HCT116 (cell line): ENCODE measurements at regions not wholly inside any gene's neighbourhood (a gene's known extent, or its start where the extent isn't known, plus 50 kb on each side); places are given as distances from the start of the nearest gene placed in this dataset.

Source experiments
- ATAC-seq: fragments of 200-7000 bp; cut with Tn5 transposase; 2 replicates; pipeline ENCODE4 v1.9.1; 2020; ENCODE audit warnings: mild to moderate bottlenecking, moderate library complexity
- BruUV-seq: library from RNA; stranded (reverse); fragments of 400-500 nt; replicated peaks from 2 replicates; lab custom pipeline; 2021; lab: Mats Ljungman, UMichigan
- CTCF ChIA-PET: fragments of 300-600 bp; sonication (Branson Sonifier 250); formaldehyde crosslinking; loops from one replicate; lab custom pipeline; 2021; ENCODE audit warnings: antibody characterized with exemption; lab: Charles Lee
- POLR2A ChIA-PET: fragments of 300-600, 350-600 bp; sonication (Branson Sonifier 250); formaldehyde crosslinking; loops from one replicate; lab custom pipeline; 2021; ENCODE audit warnings: antibody characterized with exemption; lab: Charles Lee
- RAD21 ChIA-PET, 2 experiments: fragments of 300-600 bp; sonication (Branson Sonifier 250); formaldehyde crosslinking; loops; one replicate each; lab custom pipeline; 2023; ENCODE audit warnings: low total read pairs in 2 of 2; ENCODE audit not compliant: uncharacterized antibody in 2 of 2, unreplicated experiment in 2 of 2, low non-redundant PET in 1 of 2; lab: Charles Lee
- DNase-seq: peaks from one replicate; pipeline ENCODE4 v3.0.0-alpha.2; 2010; ENCODE audit warnings: low read depth, low spot score
- H2AFZ ChIP-seq: fragments of 200-600 bp; shearing (Covaris generic), sonication (generic); 2 replicates; pipeline ENCODE4 v1.6.1; 2017; ENCODE audit warnings: low read depth, mixed run types, mixed read lengths, antibody characterized with exemption, low read length; ENCODE audit not compliant: poor library complexity, severe bottlenecking
- H3K27ac ChIP-seq: 2 replicates; pipeline ENCODE4 v1.5.1; 2012; ENCODE audit warnings: low read depth, low read length
- H3K27me3 ChIP-seq: fragments of 200-600 bp; sonication (generic); 2 replicates; pipeline ENCODE4 v1.6.1; 2016; ENCODE audit warnings: mixed run types, low read length, mixed read lengths; ENCODE audit not compliant: insufficient read depth
- H3K36me3 ChIP-seq, 2 experiments: fragments of 200-500 bp in 1 of 2; fragments of 200-600 bp in 1 of 2; sonication (Bioruptor generic) in 1 of 2; sonication (generic) in 1 of 2; 2 replicates each; pipeline versions ENCODE4 v1.5.1 to v1.6.1; 2014 to 2016; ENCODE audit warnings: low read length in 2 of 2, inconsistent platforms in 1 of 2, mixed read lengths in 1 of 2, mixed run types in 1 of 2; ENCODE audit not compliant: insufficient read depth in 2 of 2, control insufficient read depth in 1 of 2
- H3K4me1 ChIP-seq, 2 experiments: fragments of 200-600 bp in 1 of 2; sonication (generic) in 1 of 2; 2 replicates each; pipeline versions ENCODE4 v1.5.1 to v1.6.1; 2012 to 2017; ENCODE audit warnings: low read length in 2 of 2, inconsistent platforms in 1 of 2, mild to moderate bottlenecking in 1 of 2, mixed read lengths in 1 of 2, mixed run types in 1 of 2, moderate library complexity in 1 of 2; ENCODE audit not compliant: insufficient read depth in 2 of 2, control insufficient read depth in 1 of 2
- H3K4me2 ChIP-seq: fragments of 200-600 bp; sonication (generic); 2 replicates; pipeline ENCODE4 v1.6.1; 2017; ENCODE audit warnings: mixed run types, low read length, mixed read lengths
- H3K4me3 ChIP-seq, 2 experiments: fragments of 200-600 bp in 1 of 2; sonication (generic) in 1 of 2; replicated peaks in 1 of 2; 2 replicates each; pipeline ENCODE4 v1.5.1; 2011 to 2016; ENCODE audit warnings: low read length in 2 of 2, control low read depth in 1 of 2, low read depth in 1 of 2, mild to moderate bottlenecking in 1 of 2, mixed read lengths in 1 of 2, mixed run types in 1 of 2
- H3K79me2 ChIP-seq: fragments of 200-600 bp; sonication (generic); 2 replicates; pipeline ENCODE4 v1.6.1; 2017; ENCODE audit warnings: mild to moderate bottlenecking, mixed run types, low read length, moderate library complexity, mixed read lengths; ENCODE audit not compliant: insufficient read depth
- H3K9ac ChIP-seq: fragments of 200-600 bp; sonication (generic); 2 replicates; pipeline ENCODE4 v1.6.1; 2016; ENCODE audit warnings: low read length, mixed read lengths
- H3K9me2 ChIP-seq: fragments of 200-600 bp; sonication (generic), shearing (Covaris generic); 2 replicates; pipeline ENCODE4 v1.6.1; 2017; ENCODE audit warnings: mixed run types, mild to moderate bottlenecking, moderate library complexity; ENCODE audit not compliant: insufficient read depth
- H3K9me3 ChIP-seq, 2 experiments: fragments of 200-500 bp in 1 of 2; fragments of 200-600 bp in 1 of 2; sonication (Bioruptor generic) in 1 of 2; sonication (generic) in 1 of 2; 2 replicates each; pipeline ENCODE4 v1.6.1; 2014 to 2017; ENCODE audit warnings: low read length in 2 of 2, mixed read lengths in 2 of 2, inconsistent platforms in 1 of 2, low read depth in 1 of 2, mild to moderate bottlenecking in 1 of 2, mixed run types in 1 of 2, moderate library complexity in 1 of 2; ENCODE audit not compliant: control insufficient read depth in 1 of 2, insufficient read depth in 1 of 2
- H4K20me1 ChIP-seq: fragments of 200-600 bp; sonication (generic), shearing (Covaris generic); 2 replicates; pipeline ENCODE4 v1.6.1; 2017; ENCODE audit warnings: mixed run types, mild to moderate bottlenecking, moderate library complexity; ENCODE audit not compliant: insufficient read depth
- ATF3 ChIP-seq: IDR thresholded peaks from 2 replicates; pipeline ENCODE4 v1.6.1; 2012
- CBX3 ChIP-seq: IDR thresholded peaks from 2 replicates; pipeline ENCODE4 v1.6.1; 2012; ENCODE audit warnings: low read depth
- CTCF ChIP-seq, 3 experiments: fragments of 200-600 bp in 1 of 3; sonication (generic) in 1 of 3; IDR thresholded peaks in 2 of 3; conservative IDR thresholded peaks in 1 of 3; 2 replicates each; pipeline ENCODE4 v1.5.1; 2012 to 2017; ENCODE audit warnings: low read depth in 2 of 3, low read length in 2 of 3, antibody characterized with exemption in 1 of 3, borderline replicate concordance in 1 of 3, control low read depth in 1 of 3, mild to moderate bottlenecking in 1 of 3, mixed read lengths in 1 of 3, mixed run types in 1 of 3, moderate library complexity in 1 of 3; ENCODE audit not compliant: insufficient read depth in 1 of 3
- EGR1 ChIP-seq: IDR thresholded peaks from 2 replicates; pipeline ENCODE4 v1.6.1; 2012; ENCODE audit warnings: low read depth
- EZH2 ChIP-seq: fragments of 200-600 bp; sonication (generic); IDR thresholded peaks from 2 replicates; pipeline ENCODE4 v1.6.1; 2017; ENCODE audit warnings: antibody characterized with exemption, mixed run types
- JUND ChIP-seq: IDR thresholded peaks from 2 replicates; pipeline ENCODE4 v1.6.1; 2012
- POLR2A ChIP-seq: IDR thresholded peaks from 2 replicates; pipeline ENCODE4 v1.7.0; 2011; ENCODE audit warnings: borderline replicate concordance; ENCODE audit not compliant: insufficient read depth, insufficient read length; ENCODE audit errors: extremely low read depth
- POLR2AphosphoS5 ChIP-seq: IDR thresholded peaks from 2 replicates; pipeline ENCODE4 v1.6.1; 2011; ENCODE audit warnings: mild to moderate bottlenecking, low read depth, low read length, moderate library complexity
- REST ChIP-seq: IDR thresholded peaks from 2 replicates; pipeline ENCODE4 v1.6.1; 2012; ENCODE audit warnings: low read depth
- SIN3A ChIP-seq: IDR thresholded peaks from 2 replicates; pipeline ENCODE4 v1.6.1; 2012; ENCODE audit warnings: low read depth
- ZBTB33 ChIP-seq: IDR thresholded peaks from 2 replicates; pipeline ENCODE4 v1.6.1; 2011; ENCODE audit warnings: mild to moderate bottlenecking, low read length, moderate library complexity; ENCODE audit not compliant: insufficient replicate concordance; ENCODE audit errors: extremely low read depth
- intact Hi-C: fragments of 100-400 bp; cut with micrococcal nuclease; formaldehyde crosslinking; loops from 2 replicates; pipeline ENCODE4 v1.10.0; 2022

GRCh38 chr10:131427901-131428300 is 116.4 kb upstream of the TCERG1L start:
- Histone ChIP-seq H4K20me1 (no peaks in the 10 kb centered on the region), H3K27me3 (0 out of 2 replicates have a peak, but pooled peaks cover 4% of the 10 kb centered on the region), H3K36me3 (no peaks in the 10 kb centered on the region), H3K27ac (no peak overlapping the region), H3K4me1 (no peaks in the 10 kb centered on the region), H3K79me2 (no peaks in the 10 kb centered on the region), H3K4me2 (no peak overlapping the region), H3K9me2 (no peaks in the 10 kb centered on the region)
- intact Hi-C loops = no loop called here
- no TSS peak for BruUV-seq
- no peak for DNase-seq
- CTCF ChIA-PET = no interaction called here
- TF ChIP-seq EGR1 (no peak), POLR2A (no peak), EZH2 (no peak), SIN3A (no peak), JUND (no peak), ZBTB33 (no peak), ATF3 (no peak), CTCF (IDR thresholded peaks at IDR 0.05 in 2 of 3, conservative IDR thresholded peaks at IDR 0.05 in 1 of 3; ENCODE audit: borderline replicate concordance in 1 of 3, insufficient read depth in 1 of 3, low read depth in 2 of 3, low read length in 2 of 3) (no peak), POLR2AphosphoS5 (no peak), CBX3 (no peak), REST (no peak)
- TF ChIP-seq, all 23 proteins: peak for 0
- Histone ChIP-seq H3K9me3 (no peaks in the 10 kb centered on the region), H3K4me3 (no peak overlapping the region), H3K9ac (no peak overlapping the region), H2AFZ (no peak overlapping the region)
- ATAC-seq = no peak
- RAD21 ChIA-PET = no interaction called here
- POLR2A ChIA-PET = no interaction called here
